ENCODE measurements at regions not wholly inside any gene's neighbourhood (a gene's known extent, or its start where the extent isn't known, plus 50 kb on each side); places are given as distances from the start of the nearest gene placed in this dataset.

DNA sequence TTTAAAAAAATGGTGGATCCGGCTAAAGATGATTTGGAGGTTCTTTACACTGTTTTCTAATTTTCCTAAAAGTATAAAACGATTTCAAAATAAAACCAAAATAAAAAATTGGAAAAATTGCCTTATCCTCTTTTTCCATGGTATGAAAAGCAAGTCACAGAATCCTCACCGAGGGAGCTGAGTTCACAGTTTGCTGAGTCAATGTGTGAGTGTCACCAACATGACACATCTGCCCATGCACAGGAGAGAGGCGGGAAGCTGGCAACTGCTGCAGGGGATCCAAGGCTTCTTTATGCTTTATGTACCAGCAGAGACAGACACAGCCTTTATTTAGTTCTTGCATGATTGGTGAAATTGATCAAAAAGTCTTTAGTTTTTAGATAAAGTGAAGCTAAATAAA, 157.8 kb downstream of the TNFSF13B start:
- Histone ChIP-seq H3K9me2 (replicated peaks; ENCODE audit: insufficient read depth) (no peaks in the 10 kb centered on the region), H3K79me2 (no peaks in the 10 kb centered on the region), H3K4me2 (no peak overlapping the region), H3K4me3 (no peak overlapping the region), H3K36me3 (replicated peaks; ENCODE audit: insufficient read depth, low read depth) (no peaks in the 10 kb centered on the region), H2AFZ (no peak overlapping the region), H3K27me3 (no peaks in the 10 kb centered on the region), H3K9me3 (ENCODE audit: low read depth) (no peaks in the 10 kb centered on the region), H3K27ac (no peak overlapping the region), H4K20me1 (ENCODE audit: insufficient read depth, poor library complexity, severe bottlenecking) (no peaks in the 10 kb centered on the region), H3K4me1 (ENCODE audit: insufficient read depth) (no peaks in the 10 kb centered on the region)
- WGBS (ENCODE audit: low lambda C conversion rate, missing lambda C conversion rate): 79% methylated on average over 4 of the region's 4 CpGs
- no peak for TF ChIP-seq CTCF (IDR thresholded peaks at IDR 0.05; ENCODE audit: poor library complexity)
- no peak for TF ChIP-seq EZH2 (IDR thresholded peaks at IDR 0.05; ENCODE audit: borderline replicate concordance)
- TF ChIP-seq EZH2phosphoT487 (IDR thresholded peaks at IDR 0.05; ENCODE audit: low read depth, severe bottlenecking, unreplicated experiment): no peak
- no peak for DNase-seq (ENCODE audit: low spot score)

DNA sequence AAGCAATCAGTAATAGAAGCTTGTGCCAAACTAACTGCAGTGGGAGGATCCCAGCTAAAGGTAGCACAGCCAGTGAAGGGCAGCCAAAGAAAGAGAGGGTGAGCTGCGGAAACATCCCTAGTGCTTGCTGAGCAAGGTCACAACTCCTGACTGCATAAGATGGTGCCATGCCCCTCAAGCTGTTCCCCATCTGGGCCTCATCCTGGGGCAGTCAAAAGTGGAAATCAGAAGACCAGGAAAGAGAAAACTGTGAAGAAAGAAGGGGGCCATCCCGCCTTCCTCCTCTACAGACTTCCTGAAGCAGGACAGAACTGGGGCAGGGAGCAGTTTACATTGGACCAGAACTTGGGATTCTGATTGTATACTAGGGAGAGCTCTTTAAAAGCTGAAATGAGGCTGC, 159.2 kb downstream of the TNFSF13B start:
- no peak for DNase-seq (ENCODE audit: low spot score)
- no peak for TF ChIP-seq CTCF (IDR thresholded peaks at IDR 0.05; ENCODE audit: poor library complexity)

GRCh38 chr13:108433976-108434755, 164.6 kb downstream of the TNFSF13B start:
- Histone ChIP-seq H3K36me3 (replicated peaks; ENCODE audit: insufficient read depth, low read depth) (no peaks in the 10 kb centered on the region), H3K27ac (no peak overlapping the region), H3K9me3 (ENCODE audit: low read depth) (no peaks in the 10 kb centered on the region), H3K9me2 (replicated peaks; ENCODE audit: insufficient read depth) (no peaks in the 10 kb centered on the region), H3K4me2 (no peak overlapping the region), H3K4me1 (ENCODE audit: insufficient read depth) (no peaks in the 10 kb centered on the region), H3K27me3 (no peaks in the 10 kb centered on the region), H3K79me2 (no peaks in the 10 kb centered on the region), H2AFZ (no peak overlapping the region), H4K20me1 (ENCODE audit: insufficient read depth, poor library complexity, severe bottlenecking) (no peaks in the 10 kb centered on the region), H3K4me3 (no peak overlapping the region)
- no peak for DNase-seq (ENCODE audit: low spot score)
- TF ChIP-seq CTCF (IDR thresholded peaks at IDR 0.05; ENCODE audit: poor library complexity): no peak
- TF ChIP-seq EZH2 (IDR thresholded peaks at IDR 0.05; ENCODE audit: borderline replicate concordance): no peak
- TF ChIP-seq EZH2phosphoT487 (IDR thresholded peaks at IDR 0.05; ENCODE audit: low read depth, severe bottlenecking, unreplicated experiment): no peak
- 87% methylated on average over 4 of the region's 4 CpGs for WGBS (ENCODE audit: low lambda C conversion rate, missing lambda C conversion rate)

More for the DNA sequence above, 159.2 kb downstream of the TNFSF13B start:
- H3K36me3 ChIP-seq (replicated peaks; ENCODE audit: insufficient read depth, low read depth): no peaks in the 10 kb centered on the region
- no peak overlapping the region for H3K4me2 ChIP-seq
- no peaks in the 10 kb centered on the region for H3K9me3 ChIP-seq (ENCODE audit: low read depth)
- no peak overlapping the region for H3K4me3 ChIP-seq
- no peaks in the 10 kb centered on the region for H4K20me1 ChIP-seq (ENCODE audit: insufficient read depth, poor library complexity, severe bottlenecking)
- 89% methylated on average over 2 of the region's 2 CpGs for WGBS (ENCODE audit: low lambda C conversion rate, missing lambda C conversion rate)
- H3K27me3 ChIP-seq: no peaks in the 10 kb centered on the region
- no peaks in the 10 kb centered on the region for H3K79me2 ChIP-seq
- H2AFZ ChIP-seq: no peak overlapping the region
- no peaks in the 10 kb centered on the region for H3K9me2 ChIP-seq (replicated peaks; ENCODE audit: insufficient read depth)
- H3K4me1 ChIP-seq (ENCODE audit: insufficient read depth): no peaks in the 10 kb centered on the region
- no peak overlapping the region for H3K27ac ChIP-seq
